ENCODE measurements at regions not wholly inside any gene's neighbourhood (a gene's known extent, or its start where the extent isn't known, plus 50 kb on each side); places are given as distances from the start of the nearest gene placed in this dataset.

- H3K27ac ChIP-seq (ENCODE audit: low read length), result no peak overlapping the region
- H3K4me3 ChIP-seq (ENCODE audit: low read length in 2 of 2), result no peak overlapping the region
- H3K4me1 ChIP-seq (ENCODE audit: control insufficient read depth, insufficient read depth, low read length), result no peaks in the 10 kb centered on the region
- no peak overlapping the region for H3K9ac ChIP-seq (ENCODE audit: low read length in 2 of 2)
- H3K36me3 ChIP-seq (ENCODE audit: control insufficient read depth in 2 of 2, insufficient read depth in 2 of 2, low read length in 2 of 2), result no peaks in the 10 kb centered on the region
- peaks cover 0 to 2% of the 10 kb centered on the region in 2 donors for H3K27me3 ChIP-seq (ENCODE audit: control insufficient read depth in 1 of 2, insufficient read depth in 2 of 2, low read length in 2 of 2)
- H3K9me3 ChIP-seq (ENCODE audit: control insufficient read depth in 2 of 2, low read length in 2 of 2), result no peaks in the 10 kb centered on the region
Observed at GRCh38 chr2:14684516-14684915, 52.0 kb downstream of the LRATD1 start.

- Histone ChIP-seq H3K4me3 (ENCODE audit: low read length in 2 of 2) (no peak overlapping the region), H3K36me3 (ENCODE audit: control insufficient read depth in 2 of 2, insufficient read depth in 2 of 2, low read length in 2 of 2) (no peaks in the 10 kb centered on the region), H3K4me1 (ENCODE audit: control insufficient read depth, insufficient read depth, low read length) (no peaks in the 10 kb centered on the region), H3K27me3 (ENCODE audit: control insufficient read depth in 1 of 2, insufficient read depth in 2 of 2, low read length in 2 of 2) (peaks cover 0 to under 1% of the 10 kb centered on the region in 2 donors), H3K9ac (ENCODE audit: low read length in 2 of 2) (no peak overlapping the region), H3K9me3 (ENCODE audit: control insufficient read depth in 2 of 2, low read length in 2 of 2) (no peaks in the 10 kb centered on the region), H3K27ac (ENCODE audit: low read length) (no peak overlapping the region)
Observed at GRCh38 chr2:14690926-14691325, 58.4 kb downstream of the LRATD1 start.

- H3K4me1 ChIP-seq (ENCODE audit: control insufficient read depth, insufficient read depth, low read length), result no peaks in the 10 kb centered on the region
Observed at GRCh38 chr2:14693874-14694273, 61.4 kb downstream of the LRATD1 start.

GRCh38 chr2:14700753-14701152, 68.2 kb downstream of the LRATD1 start:
- Histone ChIP-seq H3K9ac (ENCODE audit: low read length in 2 of 2) (no peak overlapping the region), H3K9me3 (ENCODE audit: control insufficient read depth in 2 of 2, low read length in 2 of 2) (no peaks in the 10 kb centered on the region), H3K27me3 (ENCODE audit: control insufficient read depth in 1 of 2, insufficient read depth in 2 of 2, low read length in 2 of 2) (no peaks in the 10 kb centered on the region), H3K4me1 (ENCODE audit: control insufficient read depth, insufficient read depth, low read length) (no peaks in the 10 kb centered on the region), H3K4me3 (ENCODE audit: low read length in 2 of 2) (no peak overlapping the region), H3K27ac (ENCODE audit: low read length) (no peak overlapping the region), H3K36me3 (ENCODE audit: control insufficient read depth in 2 of 2, insufficient read depth in 2 of 2, low read length in 2 of 2) (no peaks in the 10 kb centered on the region)

More at GRCh38 chr2:14693874-14694273, 61.4 kb downstream of the LRATD1 start:
- H3K36me3 ChIP-seq (ENCODE audit: control insufficient read depth in 2 of 2, insufficient read depth in 2 of 2, low read length in 2 of 2), result no peaks in the 10 kb centered on the region
- H3K27ac ChIP-seq (ENCODE audit: low read length), result no peak overlapping the region
- H3K27me3 ChIP-seq (ENCODE audit: control insufficient read depth in 1 of 2, insufficient read depth in 2 of 2, low read length in 2 of 2), result no peaks in the 10 kb centered on the region
- no peak overlapping the region for H3K4me3 ChIP-seq (ENCODE audit: low read length in 2 of 2)
- no peaks in the 10 kb centered on the region for H3K9me3 ChIP-seq (ENCODE audit: control insufficient read depth in 2 of 2, low read length in 2 of 2)
- H3K9ac ChIP-seq (ENCODE audit: low read length in 2 of 2), result no peak overlapping the region

GRCh38 chr2:14702258-14702657, 69.7 kb downstream of the LRATD1 start:
- Histone ChIP-seq H3K36me3 (ENCODE audit: control insufficient read depth in 2 of 2, insufficient read depth in 2 of 2, low read length in 2 of 2) (no peaks in the 10 kb centered on the region), H3K27me3 (ENCODE audit: control insufficient read depth in 1 of 2, insufficient read depth in 2 of 2, low read length in 2 of 2) (no peaks in the 10 kb centered on the region), H3K4me3 (ENCODE audit: low read length in 2 of 2) (no peak overlapping the region), H3K9me3 (ENCODE audit: control insufficient read depth in 2 of 2, low read length in 2 of 2) (no peaks in the 10 kb centered on the region), H3K9ac (ENCODE audit: low read length in 2 of 2) (no peak overlapping the region), H3K4me1 (ENCODE audit: control insufficient read depth, insufficient read depth, low read length) (no peaks in the 10 kb centered on the region), H3K27ac (ENCODE audit: low read length) (no peak overlapping the region)

- H3K27me3 ChIP-seq (ENCODE audit: control insufficient read depth in 1 of 2, insufficient read depth in 2 of 2, low read length in 2 of 2), result no peaks in the 10 kb centered on the region
- no peaks in the 10 kb centered on the region for H3K9me3 ChIP-seq (ENCODE audit: control insufficient read depth in 2 of 2, low read length in 2 of 2)
- H3K27ac ChIP-seq (ENCODE audit: low read length), result no peak overlapping the region
- H3K4me1 ChIP-seq (ENCODE audit: control insufficient read depth, insufficient read depth, low read length), result no peaks in the 10 kb centered on the region
- H3K36me3 ChIP-seq (ENCODE audit: control insufficient read depth in 2 of 2, insufficient read depth in 2 of 2, low read length in 2 of 2), result no peaks in the 10 kb centered on the region
- H3K9ac ChIP-seq (ENCODE audit: low read length in 2 of 2), result no peak overlapping the region
- no peak overlapping the region for H3K4me3 ChIP-seq (ENCODE audit: low read length in 2 of 2)
Observed at GRCh38 chr2:14706201-14706600, 73.7 kb downstream of the LRATD1 start.

GRCh38 chr2:14712111-14712510, 79.6 kb downstream of the LRATD1 start:
- H3K4me3 ChIP-seq (ENCODE audit: low read length in 2 of 2), result no peak overlapping the region
- H3K36me3 ChIP-seq (ENCODE audit: control insufficient read depth in 2 of 2, insufficient read depth in 2 of 2, low read length in 2 of 2), result no peaks in the 10 kb centered on the region
- H3K9ac ChIP-seq (ENCODE audit: low read length in 2 of 2), result no peak overlapping the region
- peaks cover 2% of the 10 kb centered on the region for H3K4me1 ChIP-seq (ENCODE audit: control insufficient read depth, insufficient read depth, low read length)
- no peaks in the 10 kb centered on the region for H3K9me3 ChIP-seq (ENCODE audit: control insufficient read depth in 2 of 2, low read length in 2 of 2)
- no peaks in the 10 kb centered on the region for H3K27me3 ChIP-seq (ENCODE audit: control insufficient read depth in 1 of 2, insufficient read depth in 2 of 2, low read length in 2 of 2)
- no peak overlapping the region for H3K27ac ChIP-seq (ENCODE audit: low read length)

- no peak overlapping the region for H3K9ac ChIP-seq (ENCODE audit: low read length in 2 of 2)
- H3K27me3 ChIP-seq (ENCODE audit: control insufficient read depth in 1 of 2, insufficient read depth in 2 of 2, low read length in 2 of 2), result no peaks in the 10 kb centered on the region
- no peaks in the 10 kb centered on the region for H3K9me3 ChIP-seq (ENCODE audit: control insufficient read depth in 2 of 2, low read length in 2 of 2)
- no peaks in the 10 kb centered on the region for H3K36me3 ChIP-seq (ENCODE audit: control insufficient read depth in 2 of 2, insufficient read depth in 2 of 2, low read length in 2 of 2)
- no peak overlapping the region for H3K27ac ChIP-seq (ENCODE audit: low read length)
- H3K4me3 ChIP-seq (ENCODE audit: low read length in 2 of 2), result no peak overlapping the region
- peaks cover 2% of the 10 kb centered on the region for H3K4me1 ChIP-seq (ENCODE audit: control insufficient read depth, insufficient read depth, low read length)
Observed at GRCh38 chr2:14713248-14713647, 80.7 kb downstream of the LRATD1 start.

GRCh38 chr2:14715600-14715999, 83.1 kb downstream of the LRATD1 start:
- Histone ChIP-seq H3K27me3 (ENCODE audit: control insufficient read depth in 1 of 2, insufficient read depth in 2 of 2, low read length in 2 of 2) (no peaks in the 10 kb centered on the region), H3K36me3 (ENCODE audit: control insufficient read depth in 2 of 2, insufficient read depth in 2 of 2, low read length in 2 of 2) (no peaks in the 10 kb centered on the region), H3K27ac (ENCODE audit: low read length) (no peak overlapping the region), H3K9ac (ENCODE audit: low read length in 2 of 2) (no peak overlapping the region), H3K4me1 (ENCODE audit: control insufficient read depth, insufficient read depth, low read length) (peaks cover 2% of the 10 kb centered on the region), H3K9me3 (ENCODE audit: control insufficient read depth in 2 of 2, low read length in 2 of 2) (no peaks in the 10 kb centered on the region), H3K4me3 (ENCODE audit: low read length in 2 of 2) (no peak overlapping the region)

GRCh38 chr2:14716319-14716718, 83.8 kb downstream of the LRATD1 start:
- H3K4me1 ChIP-seq (ENCODE audit: control insufficient read depth, insufficient read depth, low read length), result peaks cover 2% of the 10 kb centered on the region
- H3K4me3 ChIP-seq (ENCODE audit: low read length in 2 of 2), result no peak overlapping the region
- H3K36me3 ChIP-seq (ENCODE audit: control insufficient read depth in 2 of 2, insufficient read depth in 2 of 2, low read length in 2 of 2), result no peaks in the 10 kb centered on the region
- H3K9ac ChIP-seq (ENCODE audit: low read length in 2 of 2), result no peak overlapping the region
- H3K27me3 ChIP-seq (ENCODE audit: control insufficient read depth in 1 of 2, insufficient read depth in 2 of 2, low read length in 2 of 2), result no peaks in the 10 kb centered on the region
- no peaks in the 10 kb centered on the region for H3K9me3 ChIP-seq (ENCODE audit: control insufficient read depth in 2 of 2, low read length in 2 of 2)
- no peak overlapping the region for H3K27ac ChIP-seq (ENCODE audit: low read length)

- Histone ChIP-seq H3K36me3 (ENCODE audit: control insufficient read depth in 2 of 2, insufficient read depth in 2 of 2, low read length in 2 of 2) (no peaks in the 10 kb centered on the region), H3K27ac (ENCODE audit: low read length) (no peak overlapping the region), H3K4me1 (ENCODE audit: control insufficient read depth, insufficient read depth, low read length) (peaks cover 2% of the 10 kb centered on the region), H3K27me3 (ENCODE audit: control insufficient read depth in 1 of 2, insufficient read depth in 2 of 2, low read length in 2 of 2) (no peaks in the 10 kb centered on the region), H3K9ac (ENCODE audit: low read length in 2 of 2) (no peak overlapping the region), H3K4me3 (ENCODE audit: low read length in 2 of 2) (no peak overlapping the region), H3K9me3 (ENCODE audit: control insufficient read depth in 2 of 2, low read length in 2 of 2) (no peaks in the 10 kb centered on the region)
Observed at GRCh38 chr2:14717131-14717530, 84.6 kb downstream of the LRATD1 start.
